MM.1S (cell line): ENCODE measurements at regions not wholly inside any gene's neighbourhood (a gene's known extent, or its start where the extent isn't known, plus 50 kb on each side); places are given as distances from the start of the nearest gene placed in this dataset.
"Not testable (repeated sequence)": the region's sequence is repeated elsewhere in the genome, so short reads cannot be mapped to it uniquely, and the experiment has no call there.

Experiments used
- DNase-seq: peaks from one replicate; pipeline ENCODE4 v3.0.0-alpha.2; 2015
- H2AFZ ChIP-seq: fragments of 300-600 bp; sonication (generic); 2 replicates; pipeline ENCODE4 v1.6.0; 2016; ENCODE audit warnings: antibody characterized with exemption, low read length
- H3F3A ChIP-seq: fragments of 300-600 bp; sonication (generic); 2 replicates; pipeline ENCODE4 v1.6.1; 2016; ENCODE audit warnings: mild to moderate bottlenecking, antibody characterized with exemption, low read length, moderate library complexity, mixed read lengths; ENCODE audit not compliant: insufficient read depth
- H3K27ac ChIP-seq: fragments of 300-600 bp; sonication (generic); 2 replicates; pipeline ENCODE4 v1.5.1; 2016; ENCODE audit warnings: mild to moderate bottlenecking, low read length
- H3K27me3 ChIP-seq: fragments of 300-600 bp; sonication (generic); replicated peaks from 2 replicates; pipeline ENCODE4 v1.6.0; 2016; ENCODE audit warnings: low read length; ENCODE audit not compliant: insufficient read depth
- H3K36me3 ChIP-seq: fragments of 300-600 bp; sonication (generic); replicated peaks from 2 replicates; pipeline ENCODE4 v1.6.1; 2016; ENCODE audit warnings: mild to moderate bottlenecking, low read length, mixed read lengths; ENCODE audit not compliant: insufficient read depth
- H3K4me1 ChIP-seq: fragments of 300-600 bp; sonication (generic); 2 replicates; pipeline ENCODE4 v1.6.1; 2016; ENCODE audit warnings: low read length, mixed read lengths
- H3K4me2 ChIP-seq: fragments of 300-600 bp; sonication (generic); 2 replicates; pipeline ENCODE4 v1.6.0; 2016; ENCODE audit warnings: low read depth, low read length
- H3K4me3 ChIP-seq: fragments of 300-600 bp; sonication (generic); 2 replicates; pipeline ENCODE4 v1.5.1; 2016; ENCODE audit warnings: low read length, mixed read lengths
- H3K79me2 ChIP-seq: fragments of 300-600 bp; sonication (generic); 2 replicates; pipeline ENCODE4 v1.6.1; 2016; ENCODE audit warnings: mixed run types, low read length, mixed read lengths
- H3K9ac ChIP-seq: fragments of 300-600 bp; sonication (generic); 2 replicates; pipeline ENCODE4 v1.6.1; 2016; ENCODE audit warnings: low read length, mixed read lengths
- H3K9me2 ChIP-seq: fragments of 300-600 bp; sonication (generic); replicated peaks from 2 replicates; pipeline ENCODE4 v1.6.1; 2016; ENCODE audit warnings: mild to moderate bottlenecking, low read length, mixed read lengths; ENCODE audit not compliant: insufficient read depth
- H3K9me3 ChIP-seq: fragments of 300-600 bp; sonication (generic); replicated peaks from 2 replicates; pipeline ENCODE4 v1.6.1; 2016; ENCODE audit warnings: mild to moderate bottlenecking, low read length, mixed read lengths; ENCODE audit not compliant: insufficient read depth
- H4K20me1 ChIP-seq: fragments of 300-600 bp; sonication (generic); 2 replicates; pipeline ENCODE4 v1.6.1; 2016; ENCODE audit warnings: mild to moderate bottlenecking, low read length, moderate library complexity, mixed read lengths; ENCODE audit not compliant: insufficient read depth

GRCh38 chr2:91658336-91658735, 2966.9 kb downstream of the RPIA start:
- not testable (repeated sequence) for H3K4me1 ChIP-seq, H3K4me2 ChIP-seq, H3K9me2 ChIP-seq, H3K4me3 ChIP-seq, H3K9ac ChIP-seq, H3K79me2 ChIP-seq, H3K9me3 ChIP-seq, H4K20me1 ChIP-seq, H3K36me3 ChIP-seq, H2AFZ ChIP-seq, H3K27ac ChIP-seq, DNase-seq, H3K27me3 ChIP-seq, H3F3A ChIP-seq

GRCh38 chr2:91659189-91659916, 2967.9 kb downstream of the RPIA start:
- not testable (repeated sequence) for H3K27ac ChIP-seq, H3K9ac ChIP-seq, H3K4me1 ChIP-seq, H3K27me3 ChIP-seq, H3K9me2 ChIP-seq, H2AFZ ChIP-seq, DNase-seq, H3K4me2 ChIP-seq, H3K79me2 ChIP-seq, H3K4me3 ChIP-seq, H4K20me1 ChIP-seq, H3K36me3 ChIP-seq, H3F3A ChIP-seq, H3K9me3 ChIP-seq

GRCh38 chr2:91659917-91660275, 2968.4 kb downstream of the RPIA start:
- not testable (repeated sequence) for H3K27ac ChIP-seq, H3K9me2 ChIP-seq, H3K79me2 ChIP-seq, H3K9me3 ChIP-seq, H3K9ac ChIP-seq, H4K20me1 ChIP-seq, H3K4me1 ChIP-seq, H3K4me2 ChIP-seq, H3F3A ChIP-seq, H3K36me3 ChIP-seq, H3K27me3 ChIP-seq, H2AFZ ChIP-seq
- peak overlapping the region; percentile 40; the same call in 1 of the 2 replicates for H3K4me3 ChIP-seq
- DNase-seq: peak; percentile 48

- H3K4me1 ChIP-seq, H3K4me2 ChIP-seq, H3K9me3 ChIP-seq, H3F3A ChIP-seq, DNase-seq, H3K9me2 ChIP-seq, H3K79me2 ChIP-seq, H3K27ac ChIP-seq, H3K9ac ChIP-seq, H3K36me3 ChIP-seq, H3K4me3 ChIP-seq, H4K20me1 ChIP-seq, H3K27me3 ChIP-seq, H2AFZ ChIP-seq: not testable (repeated sequence)
These were observed 2975.9 kb downstream of the RPIA start for GRCh38 chr2:91667341-91667740.

- not testable (repeated sequence) for H3K79me2 ChIP-seq, DNase-seq, H3K36me3 ChIP-seq
These were observed 2994.1 kb downstream of the RPIA start for GRCh38 chr2:91685541-91685940.

GRCh38 chr2:91686046-91686445, 2994.6 kb downstream of the RPIA start:
- H3K4me1 ChIP-seq, H3K27ac ChIP-seq, H3K79me2 ChIP-seq, DNase-seq, H3F3A ChIP-seq, H3K4me3 ChIP-seq, H3K4me2 ChIP-seq, H3K9ac ChIP-seq, H4K20me1 ChIP-seq, H3K36me3 ChIP-seq, H3K9me3 ChIP-seq, H3K27me3 ChIP-seq, H3K9me2 ChIP-seq, H2AFZ ChIP-seq: not testable (repeated sequence)

More at GRCh38 chr2:91685541-91685940, 2994.1 kb downstream of the RPIA start:
- not testable (repeated sequence) for H3K27me3 ChIP-seq, H3K4me2 ChIP-seq, H3K9ac ChIP-seq, H3K4me3 ChIP-seq, H3F3A ChIP-seq, H3K9me2 ChIP-seq, H2AFZ ChIP-seq, H3K27ac ChIP-seq, H3K4me1 ChIP-seq, H3K9me3 ChIP-seq, H4K20me1 ChIP-seq
